ENCODE measurements at regions not wholly inside any gene's neighbourhood (a gene's known extent, or its start where the extent isn't known, plus 50 kb on each side); places are given as distances from the start of the nearest gene placed in this dataset.

GRCh38 chr4:184954482-184954881, 63.8 kb upstream of the HELT start:
- no peaks in the 10 kb centered on the region for H4K20me1 ChIP-seq (ENCODE audit: insufficient read depth, low read length)
- H3K27ac ChIP-seq (ENCODE audit: low read length), result no peak overlapping the region
- no peaks in the 10 kb centered on the region for H3K9me3 ChIP-seq (ENCODE audit: insufficient read depth, low read length)
- H3K27me3 ChIP-seq (ENCODE audit: low read depth, low read length), result no peaks in the 10 kb centered on the region
- no peak overlapping the region for H2AFZ ChIP-seq (ENCODE audit: low read depth, low read length)
- no peaks in the 10 kb centered on the region for H3K4me1 ChIP-seq (ENCODE audit: low read length)
- no peaks in the 10 kb centered on the region for H3K36me3 ChIP-seq (replicated peaks; ENCODE audit: low read depth, low read length)
- H3K4me3 ChIP-seq (ENCODE audit: low read length), result no peak overlapping the region
- H3K9ac ChIP-seq (ENCODE audit: low read length), result no peak overlapping the region
- no peak for TF ChIP-seq CTCF (IDR thresholded peaks at IDR 0.05; ENCODE audit: low read depth, low read length)
- no peak for TF ChIP-seq EZH2phosphoT487 (IDR thresholded peaks at IDR 0.05; ENCODE audit: low read depth)
- H3K4me2 ChIP-seq (ENCODE audit: low read length), result no peak overlapping the region
- no peaks in the 10 kb centered on the region for H3K79me2 ChIP-seq (ENCODE audit: low read length)

- Histone ChIP-seq H3K4me1 (ENCODE audit: low read length) (no peaks in the 10 kb centered on the region), H3K4me3 (ENCODE audit: low read length) (no peak overlapping the region), H4K20me1 (ENCODE audit: insufficient read depth, low read length) (no peaks in the 10 kb centered on the region), H2AFZ (ENCODE audit: low read depth, low read length) (no peak overlapping the region), H3K9me3 (ENCODE audit: insufficient read depth, low read length) (no peaks in the 10 kb centered on the region), H3K79me2 (ENCODE audit: low read length) (no peaks in the 10 kb centered on the region), H3K4me2 (ENCODE audit: low read length) (no peak overlapping the region), H3K9ac (ENCODE audit: low read length) (no peak overlapping the region), H3K27me3 (ENCODE audit: low read depth, low read length) (no peaks in the 10 kb centered on the region), H3K27ac (ENCODE audit: low read length) (no peak overlapping the region), H3K36me3 (replicated peaks; ENCODE audit: low read depth, low read length) (no peaks in the 10 kb centered on the region)
- no peak for TF ChIP-seq CTCF (IDR thresholded peaks at IDR 0.05; ENCODE audit: low read depth, low read length)
- no peak for TF ChIP-seq EZH2phosphoT487 (IDR thresholded peaks at IDR 0.05; ENCODE audit: low read depth)
Observed at GRCh38 chr4:184955116-184955515, 63.2 kb upstream of the HELT start.

- H2AFZ ChIP-seq (ENCODE audit: low read depth, low read length), result no peak overlapping the region
- H3K9me3 ChIP-seq (ENCODE audit: insufficient read depth, low read length), result no peaks in the 10 kb centered on the region
- no peak overlapping the region for H3K4me3 ChIP-seq (ENCODE audit: low read length)
- no peaks in the 10 kb centered on the region for H3K27me3 ChIP-seq (ENCODE audit: low read depth, low read length)
- no peak overlapping the region for H3K4me2 ChIP-seq (ENCODE audit: low read length)
- no peak overlapping the region for H3K9ac ChIP-seq (ENCODE audit: low read length)
- no peaks in the 10 kb centered on the region for H3K4me1 ChIP-seq (ENCODE audit: low read length)
- H3K36me3 ChIP-seq (replicated peaks; ENCODE audit: low read depth, low read length), result no peaks in the 10 kb centered on the region
- H4K20me1 ChIP-seq (ENCODE audit: insufficient read depth, low read length), result no peaks in the 10 kb centered on the region
- TF ChIP-seq EZH2phosphoT487 (IDR thresholded peaks at IDR 0.05; ENCODE audit: low read depth) (no peak), CTCF (IDR thresholded peaks at IDR 0.05; ENCODE audit: low read depth, low read length) (no peak)
- no peaks in the 10 kb centered on the region for H3K79me2 ChIP-seq (ENCODE audit: low read length)
- no peak overlapping the region for H3K27ac ChIP-seq (ENCODE audit: low read length)
Observed at GRCh38 chr4:184955636-184956035, 62.7 kb upstream of the HELT start.

- Histone ChIP-seq H3K4me2 (ENCODE audit: low read length) (no peak overlapping the region), H4K20me1 (ENCODE audit: insufficient read depth, low read length) (no peaks in the 10 kb centered on the region), H3K9me3 (ENCODE audit: insufficient read depth, low read length) (no peaks in the 10 kb centered on the region), H3K79me2 (ENCODE audit: low read length) (no peaks in the 10 kb centered on the region), H3K4me1 (ENCODE audit: low read length) (no peaks in the 10 kb centered on the region), H3K36me3 (replicated peaks; ENCODE audit: low read depth, low read length) (no peaks in the 10 kb centered on the region), H3K27me3 (ENCODE audit: low read depth, low read length) (no peaks in the 10 kb centered on the region), H3K27ac (ENCODE audit: low read length) (no peak overlapping the region), H3K4me3 (ENCODE audit: low read length) (no peak overlapping the region), H3K9ac (ENCODE audit: low read length) (no peak overlapping the region), H2AFZ (ENCODE audit: low read depth, low read length) (no peak overlapping the region)
- no peak for TF ChIP-seq EZH2phosphoT487 (IDR thresholded peaks at IDR 0.05; ENCODE audit: low read depth)
- no peak for TF ChIP-seq CTCF (IDR thresholded peaks at IDR 0.05; ENCODE audit: low read depth, low read length)
Observed at GRCh38 chr4:184957446-184958115, 60.7 kb upstream of the HELT start.

Measured in OCI-LY3 (cell line).